Vagina (tissue), 2 donors: ENCODE measurements at regions not wholly inside any gene's neighbourhood (a gene's known extent, or its start where the extent isn't known, plus 50 kb on each side); places are given as distances from the start of the nearest gene placed in this dataset.

ENCODE experiments used
- POLR2AphosphoS5 ChIP-seq, 2 donors: sonication (generic); formaldehyde crosslinking; IDR thresholded peaks; one replicate each; pipeline ENCODE4 v1.9.0; 2017; ENCODE audit warnings: antibody characterized with exemption in 2 of 2, mild to moderate bottlenecking in 2 of 2, low read depth in 1 of 2; ENCODE audit not compliant: insufficient read depth in 1 of 2
- TF ChIP-seq, protein P1 (sequence below), 3 experiments: fragments of 450-650 bp in 2 of 3; fragments of 200-600 bp in 1 of 3; sonication (generic) in 1 of 3; IDR thresholded peaks; one replicate each; pipeline ENCODE4 v1.5.1; 2017 to 2019; ENCODE audit warnings: antibody characterized with exemption in 3 of 3, mild to moderate bottlenecking in 2 of 3, moderate library complexity in 2 of 3

DNA sequence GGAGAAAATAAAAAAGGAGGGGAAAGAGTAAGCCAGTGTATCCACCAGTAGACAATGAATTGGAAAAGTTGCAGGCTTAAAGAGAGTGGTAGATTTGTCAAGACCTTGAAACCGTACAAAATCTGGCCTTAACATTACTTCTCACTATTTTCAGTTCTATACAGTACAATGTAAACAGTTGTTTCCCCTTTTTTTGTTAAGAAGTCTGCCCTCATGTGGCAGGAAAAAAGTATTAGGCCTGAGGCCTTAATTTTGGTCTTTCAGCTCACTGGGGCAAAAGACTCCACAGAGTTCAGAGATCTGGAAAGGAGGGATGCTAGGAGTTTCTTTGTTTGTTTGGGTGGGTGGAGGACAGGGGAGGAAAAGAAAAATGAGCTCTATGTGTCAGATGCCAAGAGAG lies 92.8 kb upstream of the CCDC160 start:
- TF ChIP-seq, protein P1, sequence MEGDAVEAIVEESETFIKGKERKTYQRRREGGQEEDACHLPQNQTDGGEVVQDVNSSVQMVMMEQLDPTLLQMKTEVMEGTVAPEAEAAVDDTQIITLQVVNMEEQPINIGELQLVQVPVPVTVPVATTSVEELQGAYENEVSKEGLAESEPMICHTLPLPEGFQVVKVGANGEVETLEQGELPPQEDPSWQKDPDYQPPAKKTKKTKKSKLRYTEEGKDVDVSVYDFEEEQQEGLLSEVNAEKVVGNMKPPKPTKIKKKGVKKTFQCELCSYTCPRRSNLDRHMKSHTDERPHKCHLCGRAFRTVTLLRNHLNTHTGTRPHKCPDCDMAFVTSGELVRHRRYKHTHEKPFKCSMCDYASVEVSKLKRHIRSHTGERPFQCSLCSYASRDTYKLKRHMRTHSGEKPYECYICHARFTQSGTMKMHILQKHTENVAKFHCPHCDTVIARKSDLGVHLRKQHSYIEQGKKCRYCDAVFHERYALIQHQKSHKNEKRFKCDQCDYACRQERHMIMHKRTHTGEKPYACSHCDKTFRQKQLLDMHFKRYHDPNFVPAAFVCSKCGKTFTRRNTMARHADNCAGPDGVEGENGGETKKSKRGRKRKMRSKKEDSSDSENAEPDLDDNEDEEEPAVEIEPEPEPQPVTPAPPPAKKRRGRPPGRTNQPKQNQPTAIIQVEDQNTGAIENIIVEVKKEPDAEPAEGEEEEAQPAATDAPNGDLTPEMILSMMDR (IDR thresholded peaks at IDR 0.05): no peak
- TF ChIP-seq POLR2AphosphoS5 (IDR thresholded peaks at IDR 0.05; ENCODE audit: insufficient read depth in 1 of 2, low read depth in 1 of 2): no peak
